NCI-H345 treated with DMSO at 0.1 percent for 48 hours (cell line): ENCODE measurements at regions not wholly inside any gene's neighbourhood (a gene's known extent, or its start where the extent isn't known, plus 50 kb on each side); places are given as distances from the start of the nearest gene placed in this dataset.
A peak's percentile ranks its signal among the peaks of the same experiment; 100 is the strongest.

Experiments used
- DNase-seq: peaks from one replicate; lab custom pipeline; 2025; ENCODE audit not compliant: unreplicated experiment; lab: John Stamatoyannopoulos, UW

DNA sequence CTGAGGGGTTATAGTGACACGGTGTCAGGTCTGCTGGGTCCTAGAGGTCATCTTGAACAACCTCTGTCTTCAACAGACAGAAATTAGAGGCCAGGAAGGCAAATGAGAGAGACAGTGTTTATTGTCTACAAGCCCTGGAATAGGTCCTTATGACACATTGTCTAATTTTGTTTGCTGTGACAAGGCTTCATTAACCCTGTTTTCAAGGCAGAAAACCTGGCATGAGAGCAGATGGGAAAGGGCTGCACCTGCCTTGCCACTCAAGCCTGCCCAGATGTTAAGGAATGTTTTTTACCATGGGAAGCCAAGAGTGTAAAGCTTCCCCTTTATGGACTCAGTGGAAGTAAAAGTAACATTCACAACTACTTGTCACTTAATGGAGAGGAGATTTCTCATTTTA lies 275.3 kb downstream of the KCNS3 start:
- DNase-seq = no peak

DNA sequence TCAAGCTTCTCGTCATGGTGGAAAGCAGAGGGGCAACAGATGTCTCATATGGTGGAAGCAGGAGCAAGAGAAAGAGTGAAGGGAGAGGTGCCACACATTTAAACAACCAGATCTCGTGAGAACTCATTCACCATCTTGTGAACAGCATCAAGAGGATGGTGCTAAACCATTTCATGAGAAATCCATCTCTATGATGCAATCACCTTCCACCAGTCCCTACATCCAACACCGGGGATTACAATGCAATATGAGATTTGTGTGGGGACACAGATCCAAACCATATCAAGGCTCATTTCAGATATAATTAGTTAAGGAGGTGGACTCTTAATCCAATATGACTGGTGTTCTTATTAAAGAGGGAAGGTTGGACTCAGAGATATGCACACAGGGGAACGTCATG lies 272.8 kb downstream of the KCNS3 start:
- DNase-seq = no peak

DNA sequence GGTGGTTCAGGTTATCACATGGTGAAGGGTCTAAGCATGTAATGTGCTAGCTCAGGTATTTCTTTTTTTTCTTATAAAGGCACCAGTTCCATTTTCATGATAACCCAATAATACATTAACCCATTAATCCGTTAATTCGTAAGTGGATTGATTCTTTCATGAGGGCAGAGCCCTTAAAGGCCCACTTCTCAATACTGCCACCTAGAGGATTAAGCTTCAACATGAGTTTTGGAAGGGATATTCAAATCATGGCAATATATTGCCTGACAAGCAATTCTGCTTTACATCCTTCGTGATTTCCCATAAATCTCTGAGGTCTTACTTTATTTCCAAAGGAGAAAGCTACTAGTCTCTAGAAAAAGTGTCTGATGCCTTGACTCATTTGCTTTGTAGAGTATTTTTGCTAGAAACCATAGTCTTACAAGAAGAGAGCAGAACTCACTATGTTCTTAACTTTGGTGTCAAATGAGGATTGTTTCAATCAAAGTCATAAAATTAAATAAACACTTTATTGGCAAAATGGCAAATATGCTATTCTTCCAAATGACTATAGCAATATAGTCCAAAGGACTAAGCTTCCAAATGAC lies 271.3 kb downstream of the KCNS3 start:
- peak; percentile 49 for DNase-seq

DNA sequence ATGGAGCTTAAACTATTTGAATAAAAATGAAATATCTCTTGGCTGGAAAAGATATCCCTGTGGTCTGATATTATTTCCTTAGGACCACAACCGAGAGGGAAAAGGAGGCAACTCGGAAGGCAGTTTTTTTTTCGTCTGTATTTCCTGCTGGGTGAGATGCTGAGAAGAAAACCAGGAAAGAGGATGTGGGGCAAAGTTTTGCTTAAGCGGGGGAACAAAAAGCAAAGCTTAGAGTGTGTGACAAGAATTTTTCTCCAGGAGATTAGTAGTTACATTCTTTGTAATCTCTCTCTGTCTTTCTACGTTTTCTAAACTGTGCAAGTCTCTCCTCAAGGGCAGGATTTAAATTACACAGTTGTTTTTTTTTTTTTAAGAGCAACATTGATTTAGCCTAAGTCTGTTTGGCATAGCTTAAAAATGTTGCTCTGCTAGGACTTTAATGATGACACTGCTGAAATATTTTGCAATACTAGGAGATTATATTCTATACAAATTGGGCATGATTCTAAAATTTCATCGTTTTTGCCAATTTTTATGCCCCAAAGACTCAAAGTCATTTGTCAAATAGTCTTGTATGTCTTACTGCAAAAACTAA lies 258.5 kb downstream of the KCNS3 start:
- no peak for DNase-seq

DNA sequence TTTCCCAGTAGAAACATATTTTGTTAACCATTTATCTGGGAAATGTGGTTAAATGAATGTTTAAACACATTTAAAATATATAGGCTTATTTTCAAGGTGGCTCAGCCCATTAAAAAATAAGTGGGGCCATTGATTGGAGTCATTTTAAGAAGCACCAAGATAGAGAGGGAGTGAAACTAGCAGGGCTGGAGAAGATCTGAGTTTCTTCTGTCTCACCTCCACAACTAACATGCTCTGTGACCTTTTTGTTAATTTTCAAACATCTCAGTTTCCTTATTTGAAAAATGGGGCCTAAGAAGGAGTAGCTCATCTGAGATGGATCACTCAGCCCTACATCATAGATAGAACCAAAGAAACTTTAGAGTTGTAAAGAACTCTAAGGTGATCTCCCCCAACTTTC lies 254.8 kb downstream of the KCNS3 start:
- DNase-seq = no peak

DNA sequence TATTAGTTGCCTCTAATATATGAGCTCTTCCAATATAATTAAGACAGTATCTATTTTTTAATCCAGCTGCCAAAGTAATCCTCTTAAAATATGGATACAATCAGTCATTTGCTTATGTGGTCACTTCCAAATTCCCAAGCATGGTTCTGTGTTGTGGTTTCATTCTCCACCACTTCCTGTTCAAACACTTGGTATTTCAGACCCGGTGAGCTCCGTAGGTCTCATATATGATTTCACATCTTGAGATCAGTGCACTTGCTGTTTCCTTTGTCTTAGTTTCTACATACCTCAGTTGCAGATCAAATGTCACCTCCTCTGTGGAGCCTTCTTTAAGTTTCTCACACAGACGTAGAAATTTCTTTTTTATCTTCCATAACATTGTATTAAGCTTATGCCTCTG lies 254.2 kb downstream of the KCNS3 start:
- no peak for DNase-seq

DNA sequence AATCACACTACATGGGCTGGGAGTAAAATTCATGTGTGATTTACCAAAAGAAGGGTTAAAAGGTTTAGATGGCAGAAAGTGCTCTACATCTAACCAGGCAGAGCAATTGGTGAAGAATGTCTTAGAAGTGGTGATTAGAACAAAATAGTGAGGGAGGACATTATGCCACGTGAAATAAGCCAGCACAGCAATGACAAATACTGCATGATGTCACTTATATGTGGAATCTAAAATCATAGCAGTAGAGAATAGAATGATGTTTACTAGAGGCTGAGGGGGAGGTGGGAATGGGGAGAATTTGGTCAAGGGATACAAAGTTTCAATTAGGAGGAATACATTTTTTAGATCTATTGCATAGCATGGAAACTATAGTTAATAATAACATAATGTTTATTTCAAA lies 253.3 kb downstream of the KCNS3 start:
- DNase-seq = no peak

DNA sequence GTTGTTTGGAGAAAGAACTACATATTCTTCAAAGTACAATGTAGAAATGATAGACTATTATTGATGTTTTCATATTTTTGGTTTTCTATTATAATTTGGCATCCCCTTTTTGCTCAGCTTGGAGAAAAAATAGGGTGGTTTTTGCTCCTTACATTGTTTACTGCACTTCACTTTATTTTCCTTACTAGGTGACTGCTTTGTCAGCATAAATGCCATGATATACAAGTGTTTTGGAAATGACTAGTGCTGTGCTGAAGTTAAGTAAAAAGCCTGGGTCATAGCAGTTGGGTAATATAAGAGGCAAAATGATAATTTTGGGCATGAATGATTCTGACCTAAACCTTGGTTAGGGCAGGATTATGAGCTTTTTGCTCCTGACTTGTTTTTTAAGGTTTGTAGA lies 250.9 kb downstream of the KCNS3 start:
- no peak for DNase-seq

DNA sequence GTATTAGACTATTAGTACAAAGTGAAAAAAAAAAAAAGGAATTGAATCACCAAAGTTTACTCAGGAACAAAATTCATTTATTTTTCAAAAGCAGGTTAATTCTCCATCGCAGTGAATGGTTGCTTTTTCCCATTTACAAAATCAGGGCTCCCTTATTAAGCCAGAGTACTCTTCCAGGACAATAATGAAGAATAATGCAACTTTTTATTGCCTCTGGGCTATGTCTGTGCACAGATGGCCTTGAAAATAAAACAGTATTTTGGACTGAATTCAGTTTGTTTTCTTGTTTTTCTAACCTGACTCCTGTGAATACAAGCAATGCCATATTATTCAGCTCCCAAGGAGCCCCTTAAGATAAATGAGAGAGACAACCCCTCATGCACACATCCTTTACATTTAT lies 246.8 kb downstream of the KCNS3 start:
- no peak for DNase-seq

DNA sequence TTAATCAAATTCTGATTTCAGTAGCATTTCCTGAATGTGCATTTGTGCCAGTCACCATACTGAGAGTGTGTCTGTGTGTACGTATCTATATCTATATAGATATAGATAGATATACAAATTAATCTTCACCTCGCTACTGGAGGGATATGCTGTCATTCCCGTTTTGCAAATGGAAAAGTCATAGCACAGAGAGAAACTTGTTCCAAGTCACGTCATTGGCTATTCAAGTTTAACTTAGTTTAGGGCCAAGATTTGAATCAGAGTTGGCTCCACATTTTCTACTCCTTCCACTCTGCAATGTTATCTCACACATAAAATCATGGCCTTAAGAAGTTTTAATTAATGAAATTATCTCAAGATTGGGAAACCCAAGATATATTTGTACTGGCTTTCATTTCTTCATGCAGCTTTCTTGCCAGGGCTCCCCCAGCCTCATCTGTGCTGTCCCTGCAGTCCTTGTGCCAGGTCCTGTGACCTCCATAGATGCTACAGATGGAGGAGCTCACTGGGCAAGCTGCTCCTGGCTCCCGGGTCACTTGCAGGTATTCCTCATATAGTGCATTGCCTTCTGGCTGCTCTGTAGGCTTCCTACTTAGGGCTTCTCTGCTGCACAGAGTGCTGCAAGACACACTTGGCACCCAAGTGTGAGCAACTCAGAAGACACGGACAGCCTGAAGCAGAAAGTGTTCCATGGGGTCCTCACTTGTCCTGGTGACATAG lies 245.8 kb downstream of the KCNS3 start:
- no peak for DNase-seq

DNA sequence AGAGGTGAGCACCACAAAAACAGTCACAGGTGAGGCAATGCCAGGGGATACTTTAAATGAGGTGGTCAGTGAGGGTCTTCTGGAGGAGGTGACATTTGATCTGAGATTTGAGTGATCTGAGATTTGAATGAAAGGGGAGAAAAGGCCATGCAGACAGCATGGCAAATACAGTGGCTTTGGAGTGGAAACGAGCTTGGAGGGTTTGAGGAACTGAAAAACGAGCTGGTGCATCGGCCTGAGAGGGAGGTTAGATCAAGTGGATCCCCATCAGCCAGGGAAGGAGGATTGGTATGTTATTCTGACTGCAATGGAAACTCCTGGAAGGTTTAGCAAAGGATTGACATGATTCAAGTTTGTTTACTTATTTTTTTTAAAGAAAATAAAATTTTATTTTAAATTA lies 245.1 kb downstream of the KCNS3 start:
- DNase-seq = no peak

DNA sequence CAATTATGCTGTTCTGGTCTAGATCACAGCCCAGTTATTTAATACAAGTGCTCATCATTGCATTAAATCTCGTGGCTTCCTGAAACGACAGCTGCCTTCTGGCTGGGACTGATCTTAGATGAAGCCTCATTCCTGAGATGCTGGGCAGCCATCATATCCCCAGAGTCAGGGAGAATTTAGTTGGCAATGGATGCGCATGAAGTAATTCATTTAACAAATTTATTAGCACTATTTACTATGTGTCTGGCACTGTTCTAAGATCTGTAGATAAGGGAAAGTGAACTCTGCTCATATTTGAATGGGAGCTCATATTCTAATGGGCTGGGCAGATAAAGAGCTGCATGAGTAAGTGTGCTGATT lies 244.7 kb downstream of the KCNS3 start:
- no peak for DNase-seq

DNA sequence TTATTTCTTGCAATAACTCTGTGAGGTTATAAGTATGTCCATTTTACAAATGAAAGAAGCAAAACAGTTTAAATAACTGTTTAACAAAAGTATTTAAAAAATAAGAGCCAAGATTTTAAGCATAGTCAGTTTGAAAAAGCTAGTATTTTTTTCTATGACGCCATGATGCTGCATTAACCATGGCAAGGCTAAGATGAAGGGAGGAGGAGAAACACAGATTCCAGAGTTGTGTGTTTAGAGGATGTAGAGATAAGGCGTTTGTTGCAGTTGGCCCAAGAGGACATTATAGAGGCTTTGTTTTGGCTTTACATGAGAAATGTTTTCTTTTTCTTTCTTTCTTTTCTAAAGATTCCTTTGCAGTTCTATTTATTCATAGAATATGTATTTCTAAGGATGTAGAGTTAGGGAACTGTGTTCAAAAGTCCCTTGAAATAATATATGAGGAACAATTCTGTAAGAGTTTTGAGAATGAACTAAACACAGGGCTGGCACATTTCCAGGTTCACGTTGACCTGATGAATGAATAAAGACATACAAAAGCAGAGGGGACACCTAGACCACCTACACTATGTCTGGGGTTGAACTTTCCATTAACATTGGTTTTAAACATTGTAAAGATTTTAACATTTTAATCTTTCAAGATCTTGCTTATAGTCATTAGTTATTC lies 244.2 kb downstream of the KCNS3 start:
- DNase-seq = no peak

DNA sequence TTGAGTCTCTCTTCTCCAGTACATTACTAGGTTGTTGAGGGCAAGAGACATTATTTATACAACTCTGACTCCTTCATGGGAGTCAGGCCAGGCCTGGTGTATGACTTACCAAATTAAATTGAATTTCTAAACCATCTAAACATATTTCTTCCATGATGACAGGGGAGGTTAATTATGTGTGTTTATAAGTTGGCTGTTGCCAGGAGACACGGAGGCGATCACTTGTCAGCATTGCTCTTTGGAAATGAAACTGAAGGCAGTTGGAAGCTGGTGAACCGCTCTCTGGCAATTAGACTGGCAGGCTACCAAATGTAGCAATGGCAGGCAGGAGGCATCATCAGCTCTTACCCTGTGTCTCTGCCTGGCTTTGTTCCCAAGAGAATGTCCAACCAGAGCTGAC lies 241.4 kb downstream of the KCNS3 start:
- no peak for DNase-seq

DNA sequence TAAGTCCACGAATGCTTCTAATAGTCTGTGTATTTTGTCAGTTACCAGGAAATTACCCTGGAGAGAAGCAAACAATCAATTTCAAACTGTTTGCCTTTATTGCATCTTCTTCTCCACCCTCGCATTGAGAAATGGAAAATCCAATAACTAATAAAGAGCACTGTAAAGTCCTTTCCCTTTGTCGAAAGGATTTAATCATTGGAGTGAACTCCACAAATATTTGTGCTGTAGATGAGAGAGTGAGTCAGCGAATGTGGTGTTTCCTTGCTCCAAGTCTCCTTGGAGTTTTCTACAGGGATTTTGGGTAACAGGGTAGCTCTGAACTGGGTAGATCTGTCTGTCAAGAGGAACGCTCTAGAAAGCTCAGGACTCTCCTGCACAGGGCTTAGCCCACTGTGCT lies 240.2 kb downstream of the KCNS3 start:
- no peak for DNase-seq

DNA sequence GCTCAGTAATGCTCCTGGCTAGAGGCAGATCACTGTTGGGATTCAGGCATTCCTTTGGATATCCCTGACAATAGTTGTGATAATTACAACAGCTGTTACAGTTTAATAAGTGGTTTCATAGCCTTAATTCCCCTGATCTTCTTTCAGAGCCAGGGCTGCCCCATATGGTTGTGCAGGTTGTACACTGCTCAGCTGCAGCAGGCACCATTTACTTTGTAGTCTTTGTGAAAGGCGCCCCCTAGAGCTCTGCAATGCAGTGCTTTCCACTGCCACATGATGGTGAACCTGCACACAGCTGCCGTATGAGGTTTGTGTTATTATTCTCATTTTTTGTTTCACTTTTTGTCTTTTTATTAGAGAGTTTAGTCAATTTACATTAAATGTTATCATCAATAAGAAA lies 239.1 kb downstream of the KCNS3 start:
- DNase-seq = no peak

DNA sequence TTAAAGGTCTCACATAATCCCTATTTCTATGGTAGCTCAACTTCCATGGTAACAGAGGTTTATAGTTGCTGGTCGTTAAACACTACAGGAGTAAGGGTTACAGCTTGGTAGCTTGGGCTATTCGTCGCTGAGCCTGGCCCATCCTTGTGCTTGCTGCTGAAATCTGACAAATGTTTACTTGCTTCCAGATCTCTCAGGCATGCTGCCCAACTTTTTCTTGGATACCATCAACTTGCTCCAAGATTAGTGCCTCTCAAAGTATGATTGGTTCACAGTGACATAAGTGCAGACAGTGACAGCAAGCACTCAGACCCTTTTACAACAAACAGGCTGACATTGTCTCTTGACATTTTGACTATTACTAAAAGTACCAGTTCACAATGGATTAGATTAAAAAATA lies 231.8 kb downstream of the KCNS3 start:
- DNase-seq = no peak

DNA sequence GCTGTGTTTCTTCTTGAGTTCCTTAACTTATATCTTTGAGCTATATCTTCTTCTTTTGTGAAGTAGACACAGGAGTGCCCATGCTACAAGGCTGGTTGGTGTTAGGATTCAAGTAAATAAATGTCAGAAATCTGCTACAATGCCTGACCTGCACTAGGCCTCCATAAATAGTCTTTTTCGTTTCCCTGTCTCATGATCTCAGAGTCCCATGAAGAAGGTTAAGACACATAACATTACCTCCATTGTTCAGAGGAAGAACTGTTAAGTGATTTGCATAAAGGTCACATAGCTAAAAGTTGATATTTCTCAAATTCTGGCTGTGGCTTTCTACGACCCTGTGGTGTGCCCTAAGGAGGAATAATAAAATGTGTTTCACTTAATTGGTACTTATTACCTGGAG lies 228.4 kb downstream of the KCNS3 start:
- no peak for DNase-seq

DNA sequence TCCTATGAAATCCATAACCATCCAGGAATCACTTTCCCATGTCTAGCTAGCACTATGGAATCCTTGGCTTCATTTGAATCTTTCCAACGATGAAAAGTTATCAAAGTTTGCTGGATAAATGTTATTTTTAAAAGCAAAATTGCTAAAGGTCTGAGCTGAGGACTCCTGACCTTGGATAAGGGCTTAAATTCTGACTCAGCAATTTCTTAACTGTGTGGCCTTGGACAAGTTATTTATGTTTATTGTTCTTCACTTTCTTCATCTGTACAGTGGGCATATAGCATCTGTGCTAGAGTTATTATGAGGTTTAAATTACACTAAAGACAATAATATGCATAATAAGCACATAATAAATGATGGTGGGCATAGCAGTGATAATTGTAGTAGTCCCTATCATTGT lies 227.5 kb downstream of the KCNS3 start:
- DNase-seq = no peak

DNA sequence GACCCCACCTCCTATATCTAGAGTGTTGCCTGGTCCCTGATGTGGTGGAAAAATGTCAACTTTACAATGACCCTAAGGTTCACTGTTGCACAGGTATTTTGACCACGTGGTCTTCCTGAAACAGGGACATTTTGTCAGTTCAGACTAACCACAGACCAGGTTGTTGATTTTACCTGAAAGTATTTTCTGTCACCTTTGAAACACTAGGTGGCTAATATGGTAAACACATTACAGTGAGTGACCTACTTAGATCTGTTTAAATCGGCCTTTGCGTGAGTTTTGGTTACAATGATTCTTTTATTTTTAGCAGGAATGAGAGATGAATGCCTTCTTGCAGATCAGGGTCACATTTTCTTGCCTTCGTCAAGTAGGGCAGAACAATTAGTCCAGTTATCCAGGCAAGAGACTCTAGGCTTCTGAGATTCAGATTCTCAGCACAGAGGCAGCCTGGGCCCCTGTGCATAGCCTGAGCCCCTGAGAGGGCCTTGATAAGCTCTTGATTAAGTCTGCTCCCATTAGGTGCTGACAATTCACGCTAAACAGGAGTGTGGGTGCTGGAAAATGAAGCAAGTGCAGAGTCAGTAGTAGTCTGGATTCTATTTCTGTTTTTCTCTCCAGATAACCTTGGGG lies 226.2 kb downstream of the KCNS3 start:
- no peak for DNase-seq

DNA sequence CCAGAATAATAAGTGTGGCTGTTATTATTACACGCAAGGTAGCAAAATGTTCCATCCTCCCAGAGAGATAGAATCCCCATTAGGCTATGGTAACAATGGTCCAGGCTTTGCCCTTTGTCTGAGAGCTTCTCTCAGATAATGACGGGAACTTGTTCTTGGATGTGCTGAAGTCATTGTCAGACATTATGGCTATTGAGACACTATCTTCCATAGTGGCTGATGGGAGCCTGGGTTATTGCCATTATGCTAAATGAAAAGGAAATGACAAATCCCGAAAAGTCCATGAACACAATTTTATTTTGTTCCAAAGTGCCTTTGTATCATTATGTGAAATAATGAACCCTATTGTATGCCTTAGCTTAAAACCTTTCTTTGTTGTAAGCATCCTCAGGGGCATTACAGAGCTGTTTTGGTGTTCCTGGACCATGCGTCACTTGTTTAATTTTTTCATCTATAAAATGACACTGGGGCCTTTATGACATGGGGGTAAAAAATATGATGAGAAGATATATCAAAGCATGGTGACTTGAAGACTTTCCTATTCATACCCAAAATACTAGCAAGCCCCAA lies 218.5 kb downstream of the KCNS3 start:
- DNase-seq = no peak

DNA sequence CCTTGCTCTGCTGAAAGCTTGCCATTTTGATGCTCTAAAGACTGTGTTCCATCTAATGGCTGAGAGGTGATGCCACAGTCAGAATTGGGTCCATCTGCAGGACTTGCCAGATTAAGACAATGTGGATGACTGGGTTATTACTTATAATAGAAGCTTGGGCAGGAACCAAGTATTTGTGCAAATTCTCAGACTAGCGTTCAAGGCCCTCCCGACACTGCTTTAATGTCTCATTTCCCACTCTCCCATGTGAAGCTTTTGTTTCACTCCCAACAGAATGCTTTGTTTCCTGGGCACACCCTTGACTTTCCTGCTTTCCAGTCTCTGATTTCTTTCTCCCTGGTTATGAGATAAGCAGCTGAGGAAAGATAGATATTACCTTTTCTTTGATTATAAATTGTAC lies 215.8 kb downstream of the KCNS3 start:
- DNase-seq = no peak
